WTC11 (cell line): ENCODE measurements at regions not wholly inside any gene's neighbourhood (a gene's known extent, or its start where the extent isn't known, plus 50 kb on each side); places are given as distances from the start of the nearest gene placed in this dataset.

ENCODE experiments used
- E2F4 ChIP-seq: sonication (generic); formaldehyde crosslinking; IDR thresholded peaks from 2 replicates; pipeline ENCODE4 v1.8.1; 2022; ENCODE audit warnings: low read depth, mild to moderate bottlenecking, moderate library complexity, missing genetic modification reagents, borderline replicate concordance
- FOXP4 ChIP-seq: sonication (generic); formaldehyde crosslinking; IDR thresholded peaks from 2 replicates; pipeline ENCODE4 v1.8.0; 2022; ENCODE audit warnings: mild to moderate bottlenecking, missing genetic modification reagents
- JUN ChIP-seq: sonication (generic); formaldehyde crosslinking; IDR thresholded peaks from 2 replicates; pipeline ENCODE4 v1.8.0; 2023; ENCODE audit warnings: mild to moderate bottlenecking, missing genetic modification reagents
- MAX ChIP-seq: sonication (generic); formaldehyde crosslinking; IDR thresholded peaks from 2 replicates; pipeline ENCODE4 v1.8.0; 2022; ENCODE audit warnings: mild to moderate bottlenecking, missing genetic modification reagents

- TF ChIP-seq E2F4 (no peak), MAX (no peak), FOXP4 (CRISPR knock-in tag) (no peak), JUN (CRISPR knock-in tag) (no peak)
Measured at GRCh38 chr5:145350513-145350912, 484.6 kb downstream of the PRELID2 start.
